Transverse colon (tissue), 4 donors: ENCODE measurements at regions not wholly inside any gene's neighbourhood (a gene's known extent, or its start where the extent isn't known, plus 50 kb on each side); places are given as distances from the start of the nearest gene placed in this dataset.

Experiments used
- DNase-seq: peaks from one replicate; pipeline ENCODE4 v3.0.0-alpha.2; 2019
- H3K27ac ChIP-seq, 4 donors: fragments of 200-600 bp; sonication (generic); 2 replicates each; pipeline ENCODE4 v1.5.1; 2016 to 2018; ENCODE audit warnings: inconsistent platforms in 4 of 4
- H3K27me3 ChIP-seq: fragments of 200-600 bp; sonication (generic); 2 replicates; pipeline ENCODE4 v1.5.1; 2017; ENCODE audit warnings: inconsistent platforms
- H3K36me3 ChIP-seq, 4 donors: fragments of 200-600 bp; sonication (generic); 2 replicates each; pipeline ENCODE4 v1.5.1; 2017 to 2019; ENCODE audit warnings: inconsistent platforms in 4 of 4
- H3K4me1 ChIP-seq, 4 donors: fragments of 200-600 bp; sonication (generic); 2 replicates each; pipeline ENCODE4 v1.5.1; 2017 to 2020; ENCODE audit warnings: inconsistent platforms in 4 of 4
- H3K4me3 ChIP-seq, 4 donors: fragments of 200-600 bp; sonication (generic); 1 replicate in 1 of 4; 2 replicates in 3 of 4; pipeline versions ENCODE4 v1.5.1 to v1.6.1; 2017 to 2019; ENCODE audit warnings: inconsistent platforms in 4 of 4
- H3K9me3 ChIP-seq, 2 donors: fragments of 200-600 bp; sonication (generic); 2 replicates each; pipeline ENCODE4 v1.5.1; 2017 to 2019; ENCODE audit warnings: inconsistent platforms in 2 of 2
- EP300 ChIP-seq: sonication (generic); formaldehyde crosslinking; IDR thresholded peaks from one replicate; pipeline ENCODE4 v1.6.1; 2017; ENCODE audit warnings: antibody characterized with exemption, low read depth
- POLR2A ChIP-seq: fragments of 450-650 bp; IDR thresholded peaks from one replicate; pipeline ENCODE4 v1.6.1; 2016; ENCODE audit warnings: antibody characterized with exemption, mild to moderate bottlenecking, moderate library complexity
- POLR2AphosphoS5 ChIP-seq, 3 donors: sonication (generic); formaldehyde crosslinking; IDR thresholded peaks; one replicate each; pipeline ENCODE4 v1.6.1; 2016; ENCODE audit warnings: antibody characterized with exemption in 3 of 3
- WGBS, 2 donors: methylation state at CpG; one replicate each; pipeline ENCODE4 v1.1.5; 2018; ENCODE audit warnings: low coverage in 1 of 2; 5-methylcytosine and 5-hydroxymethylcytosine counted together
- in situ Hi-C, 4 donors: fragments of 200-750 bp; cut with MboI; loops; one replicate each; pipeline versions ENCODE4 v1.15.0 to v1.15.1; 2017; ENCODE audit warnings: low sequenced_read_pairs in 3 of 4, low pct_ligation_motif_present in 1 of 4, low pct_unique_long_range_greater_than_20kb in 1 of 4
- intact Hi-C: fragments of 100-400 bp; cut with DNase I; formaldehyde crosslinking; loops from one replicate; pipeline ENCODE4 v1.15.1; 2023; ENCODE audit warnings: low total_unique reads
- TF ChIP-seq, protein P1 (sequence below), 5 experiments: fragments of 200-600 bp in 3 of 5; fragments of 450-650 bp in 2 of 5; sonication (generic) in 3 of 5; IDR thresholded peaks; 1 replicate in 2 of 5; 2 replicates in 3 of 5; pipeline ENCODE4 v1.5.1; 2016 to 2017; ENCODE audit warnings: antibody characterized with exemption in 5 of 5, inconsistent platforms in 3 of 5, mild to moderate bottlenecking in 2 of 5, moderate library complexity in 1 of 5

- no peak overlapping the region for H3K27ac ChIP-seq
- DNase-seq, result no peak
- no peaks in the 10 kb centered on the region for H3K9me3 ChIP-seq
- H3K4me1 ChIP-seq, result peaks cover 0 to 4% (median 0%) of the 10 kb centered on the region in 4 donors
- intact Hi-C loops, result no loop called here
- WGBS, 2 donors, result 89 to 90% methylated on average over 2 to 3 of the region's 3 CpGs
- H3K4me3 ChIP-seq, result no peak overlapping the region
- no peaks in the 10 kb centered on the region for H3K36me3 ChIP-seq
- H3K27me3 ChIP-seq, result no peaks in the 10 kb centered on the region
- in situ Hi-C loops, result no loop called here
- TF ChIP-seq, protein P1, sequence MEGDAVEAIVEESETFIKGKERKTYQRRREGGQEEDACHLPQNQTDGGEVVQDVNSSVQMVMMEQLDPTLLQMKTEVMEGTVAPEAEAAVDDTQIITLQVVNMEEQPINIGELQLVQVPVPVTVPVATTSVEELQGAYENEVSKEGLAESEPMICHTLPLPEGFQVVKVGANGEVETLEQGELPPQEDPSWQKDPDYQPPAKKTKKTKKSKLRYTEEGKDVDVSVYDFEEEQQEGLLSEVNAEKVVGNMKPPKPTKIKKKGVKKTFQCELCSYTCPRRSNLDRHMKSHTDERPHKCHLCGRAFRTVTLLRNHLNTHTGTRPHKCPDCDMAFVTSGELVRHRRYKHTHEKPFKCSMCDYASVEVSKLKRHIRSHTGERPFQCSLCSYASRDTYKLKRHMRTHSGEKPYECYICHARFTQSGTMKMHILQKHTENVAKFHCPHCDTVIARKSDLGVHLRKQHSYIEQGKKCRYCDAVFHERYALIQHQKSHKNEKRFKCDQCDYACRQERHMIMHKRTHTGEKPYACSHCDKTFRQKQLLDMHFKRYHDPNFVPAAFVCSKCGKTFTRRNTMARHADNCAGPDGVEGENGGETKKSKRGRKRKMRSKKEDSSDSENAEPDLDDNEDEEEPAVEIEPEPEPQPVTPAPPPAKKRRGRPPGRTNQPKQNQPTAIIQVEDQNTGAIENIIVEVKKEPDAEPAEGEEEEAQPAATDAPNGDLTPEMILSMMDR (IDR thresholded peaks at IDR 0.05), result no peak
- TF ChIP-seq POLR2AphosphoS5 (IDR thresholded peaks at IDR 0.05) (no peak), POLR2A (no peak)
Measured at GRCh38 chr2:176388861-176389260, 119.6 kb downstream of the MTX2 start.

GRCh38 chr2:176390276-176391147 lies 121.3 kb downstream of the MTX2 start:
- Histone ChIP-seq H3K9me3 (no peaks in the 10 kb centered on the region), H3K4me1 (peaks cover 0 to 4% (median 0%) of the 10 kb centered on the region in 4 donors), H3K4me3 (no peak overlapping the region), H3K27ac (no peak overlapping the region), H3K27me3 (no peaks in the 10 kb centered on the region), H3K36me3 (no peaks in the 10 kb centered on the region)
- WGBS, 2 donors, result 64 to 70% methylated on average over 5 of the region's 5 CpGs
- intact Hi-C loops (no loop called here), in situ Hi-C loops (no loop called here)
- DNase-seq, result no peak
- no peak for TF ChIP-seq POLR2AphosphoS5 (IDR thresholded peaks at IDR 0.05)
- TF ChIP-seq, protein P1 (IDR thresholded peaks at IDR 0.05), result no peak
- TF ChIP-seq EP300, result no peak
- TF ChIP-seq POLR2A, result no peak

DNA sequence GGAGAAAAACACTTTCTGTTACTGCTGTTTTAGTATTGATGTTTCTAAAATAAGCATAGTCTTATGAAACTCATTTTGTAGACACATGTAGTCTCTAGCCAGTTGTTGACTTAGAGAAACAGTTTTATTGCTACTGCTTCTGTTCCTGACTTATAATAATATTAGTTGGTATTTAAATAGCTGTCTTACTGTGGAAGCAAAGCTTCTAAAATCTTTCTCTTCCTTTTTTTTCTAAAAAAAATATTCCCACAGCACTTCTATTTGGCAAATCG lies 121.8 kb downstream of the MTX2 start:
- TF ChIP-seq POLR2A (no peak), POLR2AphosphoS5 (IDR thresholded peaks at IDR 0.05) (no peak)
- TF ChIP-seq, protein P1 (IDR thresholded peaks at IDR 0.05), result no peak
- Histone ChIP-seq H3K9me3 (no peaks in the 10 kb centered on the region), H3K4me3 (no peak overlapping the region), H3K27ac (no peak overlapping the region), H3K36me3 (no peaks in the 10 kb centered on the region), H3K4me1 (peaks cover 0 to 4% (median 0%) of the 10 kb centered on the region in 4 donors), H3K27me3 (no peaks in the 10 kb centered on the region)
- 57 to 94% methylated on average over 1 of the region's 1 CpG for WGBS, 2 donors
- in situ Hi-C loops (no loop called here), intact Hi-C loops (no loop called here)
- DNase-seq, result no peak

- intact Hi-C loops, result no loop called here
- H3K27ac ChIP-seq, result peak overlapping the region in 1 of 4 donors; percentile 36
- no peak for DNase-seq
- in situ Hi-C loops, result no loop called here
- H3K27me3 ChIP-seq, result no peaks in the 10 kb centered on the region
- peaks cover 0 to 4% (median 0%) of the 10 kb centered on the region in 4 donors for H3K4me1 ChIP-seq
- WGBS, 2 donors, result 68 to 77% methylated on average over 5 to 6 of the region's 6 CpGs
- H3K36me3 ChIP-seq, result no peaks in the 10 kb centered on the region
- H3K9me3 ChIP-seq, result no peaks in the 10 kb centered on the region
- no peak for TF ChIP-seq POLR2AphosphoS5 (IDR thresholded peaks at IDR 0.05)
- TF ChIP-seq POLR2A, result no peak
- TF ChIP-seq, protein P1 (IDR thresholded peaks at IDR 0.05), result no peak
- no peak for TF ChIP-seq EP300
- H3K4me3 ChIP-seq, result no peak overlapping the region
Measured at GRCh38 chr2:176392249-176392648, 123.0 kb downstream of the MTX2 start.
